Pancreas (tissue), 10 donors: ENCODE measurements at regions not wholly inside any gene's neighbourhood (a gene's known extent, or its start where the extent isn't known, plus 50 kb on each side); places are given as distances from the start of the nearest gene placed in this dataset.

Experiments
- ATAC-seq, 4 donors: fragments of 200-7000 bp; cut with Tn5 transposase; one replicate each; pipeline versions ENCODE4 v1.8.0 to v1.9.1; 2020; ENCODE audit warnings: mild to moderate bottlenecking in 4 of 4, moderate library complexity in 4 of 4
- DNase-seq, 6 donors: peaks; one replicate each; pipeline ENCODE4 v3.0.0-alpha.2; 2020
- FAIRE-seq: peaks from 2 replicates; lab custom pipeline; 2012; peaks lifted over from hg19 to GRCh38; lab: Jason Lieb, UNC
- H3K27ac ChIP-seq, 4 donors: fragments of 200-600 bp; sonication (generic); 1 replicate in 3 of 4; 2 replicates in 1 of 4; pipeline versions ENCODE4 v1.5.0 to v1.8.0; 2020
- H3K27me3 ChIP-seq, 4 donors: fragments of 200-600 bp; one replicate each; pipeline ENCODE4 v1.8.0; 2021
- H3K36me3 ChIP-seq, 3 donors: fragments of 200-600 bp; sonication (generic) in 1 of 3; one replicate each; pipeline versions ENCODE4 v1.5.0 to v1.8.0; 2020 to 2021
- H3K4me1 ChIP-seq, 3 donors: fragments of 200-600 bp; one replicate each; pipeline ENCODE4 v1.8.0; 2021
- H3K4me3 ChIP-seq, 4 donors: fragments of 200-600 bp; sonication (generic) in 2 of 4; one replicate each; pipeline versions ENCODE4 v1.5.0 to v1.8.0; 2020 to 2021
- H3K9me3 ChIP-seq, 4 donors: fragments of 200-600 bp; one replicate each; pipeline ENCODE4 v1.8.0; 2021
- CTCF ChIP-seq, 4 donors: fragments of 200-600 bp; sonication (generic) in 3 of 4; IDR thresholded peaks; one replicate each; pipeline versions ENCODE4 v1.5.0 to v1.8.0; 2021; ENCODE audit warnings: antibody characterized with exemption in 4 of 4
- WGBS, 2 donors: extraction: QIAGEN DNeasy Blood & Tissue Kit; methylation state at CpG; one replicate each; pipeline ENCODE4 v1.1.7; 2013; 5-methylcytosine and 5-hydroxymethylcytosine counted together
- intact Hi-C, 3 donors: fragments of 100-400 bp; cut with DNase I; formaldehyde crosslinking; loops; one replicate each; pipeline versions ENCODE4 v1.11.1 to v1.14.2; 2022
- donor health status: healthy with polysubstance abuse.
- donor health status: DM: no; HTN: no; CAD: no; lungs with moderate emphysema.
- donor health status: DM: no; HTN: no; CAD: no.
- donor health status: control.
- donor health status: control.
- donor health status: Bipolar disorder and iron deficiency.
- donor health status: DM: yes; HTN: yes; CAD: no.
- donor health status: DM: no; HTN: no; CAD: no.
- donor health status: DM: no; HTN: no; CAD: no.
- donor health status: DM: yes; HTN: yes; CAD: no.

- H3K36me3 ChIP-seq = no peaks in the 10 kb centered on the region
- WGBS, 2 donors = 35 to 43% methylated on average over 2 of the region's 2 CpGs
- no peaks in the 10 kb centered on the region for H3K9me3 ChIP-seq
- intact Hi-C loops = no loop called here
- FAIRE-seq (no peak), DNase-seq (no peak), ATAC-seq (no peak)
- no peaks in the 10 kb centered on the region for H3K27me3 ChIP-seq
- H3K4me1 ChIP-seq = no peaks in the 10 kb centered on the region
- no peak overlapping the region for H3K4me3 ChIP-seq
- no peak for TF ChIP-seq CTCF (IDR thresholded peaks at IDR 0.05)
- no peak overlapping the region for H3K27ac ChIP-seq
Observed at GRCh38 chr10:83375274-83375673, 764.0 kb upstream of the GHITM start.

GRCh38 chr10:83397806-83398205, 741.5 kb upstream of the GHITM start:
- no peak overlapping the region for H3K4me3 ChIP-seq
- H3K36me3 ChIP-seq = no peaks in the 10 kb centered on the region
- no peaks in the 10 kb centered on the region for H3K27me3 ChIP-seq
- 34 to 36% methylated on average over 1 of the region's 1 CpG for WGBS, 2 donors
- intact Hi-C loops = no loop called here
- DNase-seq = no peak
- H3K27ac ChIP-seq = no peak overlapping the region
- no peak for FAIRE-seq
- ATAC-seq = peak in 2 of 4 donors; percentile 57 to 74
- no peaks in the 10 kb centered on the region for H3K9me3 ChIP-seq
- no peak for TF ChIP-seq CTCF (IDR thresholded peaks at IDR 0.05)
- H3K4me1 ChIP-seq = no peaks in the 10 kb centered on the region

- WGBS, 2 donors = 60 to 74% methylated on average over 2 of the region's 2 CpGs
- TF ChIP-seq CTCF (IDR thresholded peaks at IDR 0.05) = no peak
- FAIRE-seq (no peak), DNase-seq (no peak), ATAC-seq (no peak)
- no peak overlapping the region for H3K4me3 ChIP-seq
- H3K27ac ChIP-seq = no peak overlapping the region
- H3K36me3 ChIP-seq = no peaks in the 10 kb centered on the region
- no peaks in the 10 kb centered on the region for H3K4me1 ChIP-seq
- no peaks in the 10 kb centered on the region for H3K27me3 ChIP-seq
- H3K9me3 ChIP-seq = no peaks in the 10 kb centered on the region
- intact Hi-C loops = no loop called here
Observed at GRCh38 chr10:83410570-83410969, 728.7 kb upstream of the GHITM start.

- Histone ChIP-seq H3K27ac (no peak overlapping the region), H3K4me1 (no peaks in the 10 kb centered on the region), H3K4me3 (no peak overlapping the region), H3K9me3 (no peaks in the 10 kb centered on the region), H3K27me3 (no peaks in the 10 kb centered on the region), H3K36me3 (no peaks in the 10 kb centered on the region)
- intact Hi-C loops = no loop called here
- FAIRE-seq (no peak), DNase-seq (no peak), ATAC-seq (no peak)
- no peak for TF ChIP-seq CTCF (IDR thresholded peaks at IDR 0.05)
- WGBS, 2 donors = 28 to 49% methylated on average over 2 of the region's 2 CpGs
Observed at GRCh38 chr10:83425306-83425705, 714.0 kb upstream of the GHITM start.

- Histone ChIP-seq H3K27ac (no peak overlapping the region), H3K27me3 (no peaks in the 10 kb centered on the region), H3K4me1 (no peaks in the 10 kb centered on the region), H3K36me3 (no peaks in the 10 kb centered on the region), H3K4me3 (no peak overlapping the region), H3K9me3 (no peaks in the 10 kb centered on the region)
- TF ChIP-seq CTCF (IDR thresholded peaks at IDR 0.05) = no peak
- no peak for DNase-seq
- ATAC-seq = no peak
- 59 to 82% methylated on average over 4 of the region's 4 CpGs for WGBS, 2 donors
- intact Hi-C loops = no loop called here
- FAIRE-seq = no peak
Observed at GRCh38 chr10:83427101-83427500, 712.2 kb upstream of the GHITM start.
